Astrocyte (in vitro differentiated cells and primary cell): ENCODE measurements at regions not wholly inside any gene's neighbourhood (a gene's known extent, or its start where the extent isn't known, plus 50 kb on each side); places are given as distances from the start of the nearest gene placed in this dataset.
A peak's percentile ranks its signal among the peaks of the same experiment; 100 is the strongest.

Experiments
- DNase-seq: peaks from one replicate; pipeline ENCODE4 v3.0.0-alpha.2; 2010; ENCODE audit warnings: low read depth
- FAIRE-seq: peaks from 2 replicates; lab custom pipeline; 2011; peaks lifted over from hg19 to GRCh38; lab: Jason Lieb, UNC
- H2AFZ ChIP-seq: 2 replicates; pipeline ENCODE4 v1.6.0; 2012; ENCODE audit warnings: low read depth, low read length, inconsistent platforms
- H3K27ac ChIP-seq: 2 replicates; pipeline ENCODE4 v1.5.1; 2011; ENCODE audit warnings: low read depth, low read length, inconsistent platforms
- H3K27me3 ChIP-seq: 2 replicates; pipeline ENCODE4 v1.6.0; 2011; ENCODE audit warnings: low read length, inconsistent platforms; ENCODE audit not compliant: insufficient read depth
- H3K36me3 ChIP-seq: 2 replicates; pipeline ENCODE4 v1.5.1; 2011; ENCODE audit warnings: low read length, inconsistent platforms; ENCODE audit not compliant: insufficient read depth
- H3K4me1 ChIP-seq: 2 replicates; pipeline ENCODE4 v1.5.1; 2011; ENCODE audit warnings: low read length, inconsistent platforms; ENCODE audit not compliant: insufficient read depth
- H3K4me2 ChIP-seq: 2 replicates; pipeline ENCODE4 v1.6.0; 2012; ENCODE audit warnings: low read length, inconsistent platforms
- H3K4me3 ChIP-seq: 2 replicates; pipeline ENCODE4 v1.5.1; 2011; ENCODE audit warnings: low read depth, mild to moderate bottlenecking, low read length, inconsistent platforms; ENCODE audit not compliant: insufficient read depth
- H3K79me2 ChIP-seq: 2 replicates; pipeline ENCODE4 v1.6.0; 2012; ENCODE audit warnings: mild to moderate bottlenecking, low read length, inconsistent platforms; ENCODE audit not compliant: insufficient read depth
- H3K9ac ChIP-seq: 2 replicates; pipeline ENCODE4 v1.6.0; 2012; ENCODE audit warnings: mild to moderate bottlenecking, low read length, inconsistent platforms
- H3K9me3 ChIP-seq: 2 replicates; pipeline ENCODE4 v1.5.1; 2012; ENCODE audit warnings: low read depth, mild to moderate bottlenecking, low read length, inconsistent platforms; ENCODE audit not compliant: insufficient read depth
- H4K20me1 ChIP-seq: 2 replicates; pipeline ENCODE4 v1.6.0; 2012; ENCODE audit warnings: low read length, inconsistent platforms; ENCODE audit not compliant: insufficient read depth
- H3K27ac Mint-ChIP-seq: one replicate; pipeline ENCODE4 v1.8.0; 2021; ENCODE audit warnings: mild to moderate bottlenecking, mixed read lengths; ENCODE audit not compliant: unreplicated experiment
- H3K27me3 Mint-ChIP-seq: one replicate; pipeline ENCODE4 v1.8.0; 2021; ENCODE audit warnings: low read depth, mixed read lengths; ENCODE audit not compliant: unreplicated experiment
- H3K36me3 Mint-ChIP-seq: one replicate; pipeline ENCODE4 v1.8.0; 2021; ENCODE audit warnings: low read depth, mixed read lengths; ENCODE audit not compliant: unreplicated experiment
- H3K4me1 Mint-ChIP-seq: one replicate; pipeline ENCODE4 v1.8.0; 2021; ENCODE audit warnings: low read depth, mixed read lengths; ENCODE audit not compliant: unreplicated experiment
- H3K4me3 Mint-ChIP-seq: one replicate; pipeline ENCODE4 v1.8.0; 2021; ENCODE audit warnings: mild to moderate bottlenecking, moderate library complexity, mixed read lengths; ENCODE audit not compliant: unreplicated experiment
- H3K9me3 Mint-ChIP-seq: one replicate; pipeline ENCODE4 v1.8.0; 2021; ENCODE audit warnings: mild to moderate bottlenecking, mixed read lengths; ENCODE audit not compliant: unreplicated experiment
- EZH2 ChIP-seq: IDR thresholded peaks from 2 replicates; pipeline ENCODE4 v1.6.1; 2012; ENCODE audit warnings: mild to moderate bottlenecking, low read length, inconsistent platforms; ENCODE audit not compliant: insufficient read depth
- TF ChIP-seq, protein P1 (sequence below): IDR thresholded peaks from 2 replicates; pipeline ENCODE4 v1.5.1; 2011; ENCODE audit warnings: low read depth, mild to moderate bottlenecking, inconsistent platforms, low read length, moderate library complexity; ENCODE audit not compliant: insufficient read depth

DNA sequence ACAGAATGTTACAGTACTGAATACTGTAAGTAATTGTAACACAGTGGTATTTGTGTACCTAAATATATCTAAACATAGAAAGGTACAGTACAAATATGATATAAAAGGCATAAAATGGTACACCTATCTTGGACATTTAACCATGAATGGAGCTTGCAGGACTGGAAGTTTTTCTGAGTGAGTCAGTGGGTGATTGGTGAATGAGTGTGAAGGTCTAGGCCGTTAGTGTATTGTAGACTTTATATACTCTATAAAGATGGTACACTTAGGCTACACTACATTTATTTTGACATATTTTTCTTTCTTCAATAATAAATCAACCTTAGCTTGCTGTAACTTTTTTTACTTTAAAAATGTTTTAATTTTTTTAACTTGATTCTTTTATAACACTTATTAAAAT lies 422.5 kb upstream of the FSTL5 start:
- H4K20me1 ChIP-seq = no peaks in the 10 kb centered on the region
- FAIRE-seq (no peak), DNase-seq (peak; percentile 2)
- no peak for TF ChIP-seq EZH2
- TF ChIP-seq, protein P1, sequence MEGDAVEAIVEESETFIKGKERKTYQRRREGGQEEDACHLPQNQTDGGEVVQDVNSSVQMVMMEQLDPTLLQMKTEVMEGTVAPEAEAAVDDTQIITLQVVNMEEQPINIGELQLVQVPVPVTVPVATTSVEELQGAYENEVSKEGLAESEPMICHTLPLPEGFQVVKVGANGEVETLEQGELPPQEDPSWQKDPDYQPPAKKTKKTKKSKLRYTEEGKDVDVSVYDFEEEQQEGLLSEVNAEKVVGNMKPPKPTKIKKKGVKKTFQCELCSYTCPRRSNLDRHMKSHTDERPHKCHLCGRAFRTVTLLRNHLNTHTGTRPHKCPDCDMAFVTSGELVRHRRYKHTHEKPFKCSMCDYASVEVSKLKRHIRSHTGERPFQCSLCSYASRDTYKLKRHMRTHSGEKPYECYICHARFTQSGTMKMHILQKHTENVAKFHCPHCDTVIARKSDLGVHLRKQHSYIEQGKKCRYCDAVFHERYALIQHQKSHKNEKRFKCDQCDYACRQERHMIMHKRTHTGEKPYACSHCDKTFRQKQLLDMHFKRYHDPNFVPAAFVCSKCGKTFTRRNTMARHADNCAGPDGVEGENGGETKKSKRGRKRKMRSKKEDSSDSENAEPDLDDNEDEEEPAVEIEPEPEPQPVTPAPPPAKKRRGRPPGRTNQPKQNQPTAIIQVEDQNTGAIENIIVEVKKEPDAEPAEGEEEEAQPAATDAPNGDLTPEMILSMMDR = no peak
- no peaks in the 10 kb centered on the region for H3K27me3 Mint-ChIP-seq
- H3K27me3 ChIP-seq = no peaks in the 10 kb centered on the region
- H3K79me2 ChIP-seq = no peaks in the 10 kb centered on the region
- H3K9me3 ChIP-seq = no peaks in the 10 kb centered on the region
- no peaks in the 10 kb centered on the region for H3K36me3 Mint-ChIP-seq
- H3K4me2 ChIP-seq = no peak overlapping the region
- no peak overlapping the region for H3K27ac ChIP-seq
- H3K4me1 Mint-ChIP-seq = peaks cover 2% of the 10 kb centered on the region
- no peak overlapping the region for H3K27ac Mint-ChIP-seq
- no peak overlapping the region for H3K4me3 ChIP-seq
- H3K36me3 ChIP-seq = no peaks in the 10 kb centered on the region
- H3K9me3 Mint-ChIP-seq = no peaks in the 10 kb centered on the region
- H3K4me1 ChIP-seq = no peaks in the 10 kb centered on the region
- no peak overlapping the region for H3K4me3 Mint-ChIP-seq
- H3K9ac ChIP-seq = no peak overlapping the region
- H2AFZ ChIP-seq = no peak overlapping the region

DNA sequence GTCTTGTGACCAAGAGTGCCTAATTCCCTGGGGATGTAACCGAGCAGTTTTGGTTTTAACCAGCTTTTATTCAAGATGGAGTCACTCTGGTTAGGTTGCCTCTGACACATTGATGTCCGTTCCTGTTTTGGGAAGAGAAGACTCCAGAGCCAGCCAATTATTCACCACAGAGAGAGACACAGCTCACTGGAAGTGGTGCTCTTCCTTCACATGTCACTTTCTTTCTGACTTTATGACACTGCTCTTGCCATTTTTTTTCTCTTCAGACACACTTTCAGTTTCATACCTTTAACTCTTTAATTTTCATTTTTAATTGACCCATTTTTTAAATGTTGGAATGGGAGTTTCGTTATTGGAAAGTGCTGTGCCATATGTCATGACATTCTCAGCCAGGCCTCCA lies 418.4 kb upstream of the FSTL5 start:
- no peaks in the 10 kb centered on the region for H3K4me1 ChIP-seq
- H3K9me3 ChIP-seq = no peaks in the 10 kb centered on the region
- H3K36me3 ChIP-seq = no peaks in the 10 kb centered on the region
- no peak overlapping the region for H3K4me2 ChIP-seq
- H3K4me1 Mint-ChIP-seq = peaks cover 2% of the 10 kb centered on the region
- H3K27ac Mint-ChIP-seq = no peak overlapping the region
- H3K4me3 ChIP-seq = no peak overlapping the region
- no peaks in the 10 kb centered on the region for H3K9me3 Mint-ChIP-seq
- TF ChIP-seq EZH2 = no peak
- TF ChIP-seq, protein P1 = no peak
- FAIRE-seq (no peak), DNase-seq (no peak)
- no peak overlapping the region for H3K4me3 Mint-ChIP-seq
- H3K27me3 ChIP-seq = no peaks in the 10 kb centered on the region
- H3K27me3 Mint-ChIP-seq = no peaks in the 10 kb centered on the region
- H4K20me1 ChIP-seq = no peaks in the 10 kb centered on the region
- H3K36me3 Mint-ChIP-seq = no peaks in the 10 kb centered on the region
- no peak overlapping the region for H3K9ac ChIP-seq
- H3K79me2 ChIP-seq = no peaks in the 10 kb centered on the region
- no peak overlapping the region for H2AFZ ChIP-seq
- H3K27ac ChIP-seq = no peak overlapping the region

DNA sequence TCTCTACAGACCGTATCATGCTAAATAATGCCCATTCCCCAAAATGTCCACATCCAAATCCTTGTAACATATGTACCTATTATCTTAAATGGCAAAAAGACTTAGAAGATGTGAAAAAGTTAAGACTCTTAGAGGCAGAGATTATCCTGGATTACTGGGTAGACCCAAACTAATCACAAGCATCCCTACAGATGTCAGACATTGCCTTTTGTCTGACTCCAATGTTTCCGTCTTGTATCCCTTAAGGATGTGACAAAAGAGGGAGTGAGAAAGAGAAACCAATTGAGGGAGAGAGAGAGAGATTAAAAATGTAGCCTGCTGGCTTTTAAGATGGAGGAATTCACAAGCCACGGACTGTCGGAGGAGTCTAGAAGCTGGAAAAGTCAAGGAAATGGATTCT lies 401.9 kb upstream of the FSTL5 start:
- DNase-seq (no peak), FAIRE-seq (no peak)
- Histone ChIP-seq H2AFZ (no peak overlapping the region), H3K79me2 (no peaks in the 10 kb centered on the region), H4K20me1 (no peaks in the 10 kb centered on the region), H3K4me3 (no peak overlapping the region), H3K27ac (no peak overlapping the region), H3K27me3 (no peaks in the 10 kb centered on the region), H3K4me2 (no peak overlapping the region), H3K36me3 (no peaks in the 10 kb centered on the region), H3K4me1 (no peaks in the 10 kb centered on the region), H3K9me3 (no peaks in the 10 kb centered on the region), H3K9ac (no peak overlapping the region)
- TF ChIP-seq, protein P1 = no peak
- no peak for TF ChIP-seq EZH2
- no peaks in the 10 kb centered on the region for H3K36me3 Mint-ChIP-seq
- H3K27ac Mint-ChIP-seq = no peak overlapping the region
- H3K4me3 Mint-ChIP-seq = no peak overlapping the region
- no peaks in the 10 kb centered on the region for H3K4me1 Mint-ChIP-seq
- no peaks in the 10 kb centered on the region for H3K9me3 Mint-ChIP-seq
- no peaks in the 10 kb centered on the region for H3K27me3 Mint-ChIP-seq
